BJ (cell line): ENCODE measurements at regions not wholly inside any gene's neighbourhood (a gene's known extent, or its start where the extent isn't known, plus 50 kb on each side); places are given as distances from the start of the nearest gene placed in this dataset.

ENCODE experiments used
- CTCF ChIA-PET: fragments of 350-600 bp; formaldehyde crosslinking; extraction: SDS; loops from one replicate; lab custom pipeline; 2021; ENCODE audit warnings: antibody characterized with exemption, inconsistent platforms; lab: Yijun Ruan, JAX
- POLR2A ChIA-PET: fragments of 300-600 bp; sonication (Branson Sonifier 250); formaldehyde crosslinking; extraction: SDS; loops from one replicate; lab custom pipeline; 2021; ENCODE audit warnings: antibody characterized with exemption; lab: Charles Lee
- DNase-seq: peaks from one replicate; pipeline ENCODE4 v3.0.0-alpha.2; 2011; ENCODE audit warnings: low read depth
- H3K27me3 ChIP-seq: 2 replicates; pipeline ENCODE4 v1.6.0; 2011; ENCODE audit warnings: low read length; ENCODE audit not compliant: control insufficient read depth, insufficient read depth
- H3K36me3 ChIP-seq: 2 replicates; pipeline ENCODE4 v1.5.1; 2011; ENCODE audit warnings: low read length; ENCODE audit not compliant: control insufficient read depth, insufficient read depth
- H3K4me3 ChIP-seq: 2 replicates; pipeline ENCODE4 v1.5.1; 2011; ENCODE audit warnings: low read depth, mild to moderate bottlenecking, control low read depth, low read length
- CTCF ChIP-seq: IDR thresholded peaks from 2 replicates; pipeline ENCODE4 v1.5.1; 2011; ENCODE audit warnings: low read depth, mild to moderate bottlenecking, control low read depth, inconsistent platforms, low read length, moderate library complexity; ENCODE audit not compliant: insufficient read depth

GRCh38 chr3:194278186-194278845 is 72.8 kb downstream of the CPN2 start:
- ChIA-PET POLR2A (no interaction called here), CTCF (no interaction called here)
- no peak overlapping the region for H3K4me3 ChIP-seq
- DNase-seq: no peak
- H3K36me3 ChIP-seq: no peaks in the 10 kb centered on the region
- H3K27me3 ChIP-seq: peaks cover 3% of the 10 kb centered on the region
- no peak for TF ChIP-seq CTCF

- H3K27me3 ChIP-seq: peaks cover 3% of the 10 kb centered on the region
- DNase-seq: no peak
- ChIA-PET CTCF (interaction anchor here (0.6 kb wide), 1 partner anchor 478 kb away, joined by 3 read pairs; no protein-coding TSS in a partner anchor), POLR2A (no interaction called here)
- no peak overlapping the region for H3K4me3 ChIP-seq
- no peak for TF ChIP-seq CTCF
- no peaks in the 10 kb centered on the region for H3K36me3 ChIP-seq
Observed at GRCh38 chr3:194279101-194279500, 72.0 kb downstream of the CPN2 start.

- no peaks in the 10 kb centered on the region for H3K36me3 ChIP-seq
- H3K4me3 ChIP-seq: no peak overlapping the region
- ChIA-PET POLR2A (no interaction called here), CTCF (interaction anchor here (0.6 kb wide), 1 partner anchor 478 kb away, joined by 3 read pairs; no protein-coding TSS in a partner anchor)
- TF ChIP-seq CTCF: no peak
- no peak for DNase-seq
- peaks cover 5% of the 10 kb centered on the region for H3K27me3 ChIP-seq
Observed at GRCh38 chr3:194279701-194280360, 71.3 kb downstream of the CPN2 start.

GRCh38 chr3:194280777-194281176 is 70.4 kb downstream of the CPN2 start:
- H3K4me3 ChIP-seq: no peak overlapping the region
- POLR2A ChIA-PET: no interaction called here
- no peaks in the 10 kb centered on the region for H3K36me3 ChIP-seq
- CTCF ChIA-PET: no interaction called here
- H3K27me3 ChIP-seq: peaks cover 10% of the 10 kb centered on the region
- no peak for TF ChIP-seq CTCF
- DNase-seq: no peak

GRCh38 chr3:194281306-194281705 is 69.8 kb downstream of the CPN2 start:
- DNase-seq: no peak
- no peak for TF ChIP-seq CTCF
- H3K27me3 ChIP-seq: peaks cover 10% of the 10 kb centered on the region
- no peak overlapping the region for H3K4me3 ChIP-seq
- CTCF ChIA-PET: no interaction called here
- POLR2A ChIA-PET: no interaction called here
- no peaks in the 10 kb centered on the region for H3K36me3 ChIP-seq
